Transverse colon (tissue), 4 donors: ENCODE measurements at regions not wholly inside any gene's neighbourhood (a gene's known extent, or its start where the extent isn't known, plus 50 kb on each side); places are given as distances from the start of the nearest gene placed in this dataset.

Source experiments
- CTCF ChIP-seq, 5 experiments: fragments of 200-600 bp in 3 of 5; fragments of 450-650 bp in 2 of 5; sonication (generic) in 3 of 5; IDR thresholded peaks; 1 replicate in 2 of 5; 2 replicates in 3 of 5; pipeline ENCODE4 v1.5.1; 2016 to 2017; ENCODE audit warnings: antibody characterized with exemption in 5 of 5, inconsistent platforms in 3 of 5, mild to moderate bottlenecking in 2 of 5, moderate library complexity in 1 of 5
- POLR2A ChIP-seq: fragments of 450-650 bp; IDR thresholded peaks from one replicate; pipeline ENCODE4 v1.6.1; 2016; ENCODE audit warnings: antibody characterized with exemption, mild to moderate bottlenecking, moderate library complexity
- POLR2AphosphoS5 ChIP-seq, 3 donors: sonication (generic); formaldehyde crosslinking; IDR thresholded peaks; one replicate each; pipeline ENCODE4 v1.6.1; 2016; ENCODE audit warnings: antibody characterized with exemption in 3 of 3

- TF ChIP-seq POLR2A (no peak), POLR2AphosphoS5 (IDR thresholded peaks at IDR 0.05) (no peak), CTCF (IDR thresholded peaks at IDR 0.05) (no peak)
Observed at GRCh38 chr7:116368965-116369364, 130.6 kb upstream of the CAV2 start.
